ENCODE measurements at regions not wholly inside any gene's neighbourhood (a gene's known extent, or its start where the extent isn't known, plus 50 kb on each side); places are given as distances from the start of the nearest gene placed in this dataset.

- no peak for DNase-seq (ENCODE audit: extremely low spot score)
- POLR2A ChIA-PET: no interaction called here
- TF ChIP-seq, protein P1, sequence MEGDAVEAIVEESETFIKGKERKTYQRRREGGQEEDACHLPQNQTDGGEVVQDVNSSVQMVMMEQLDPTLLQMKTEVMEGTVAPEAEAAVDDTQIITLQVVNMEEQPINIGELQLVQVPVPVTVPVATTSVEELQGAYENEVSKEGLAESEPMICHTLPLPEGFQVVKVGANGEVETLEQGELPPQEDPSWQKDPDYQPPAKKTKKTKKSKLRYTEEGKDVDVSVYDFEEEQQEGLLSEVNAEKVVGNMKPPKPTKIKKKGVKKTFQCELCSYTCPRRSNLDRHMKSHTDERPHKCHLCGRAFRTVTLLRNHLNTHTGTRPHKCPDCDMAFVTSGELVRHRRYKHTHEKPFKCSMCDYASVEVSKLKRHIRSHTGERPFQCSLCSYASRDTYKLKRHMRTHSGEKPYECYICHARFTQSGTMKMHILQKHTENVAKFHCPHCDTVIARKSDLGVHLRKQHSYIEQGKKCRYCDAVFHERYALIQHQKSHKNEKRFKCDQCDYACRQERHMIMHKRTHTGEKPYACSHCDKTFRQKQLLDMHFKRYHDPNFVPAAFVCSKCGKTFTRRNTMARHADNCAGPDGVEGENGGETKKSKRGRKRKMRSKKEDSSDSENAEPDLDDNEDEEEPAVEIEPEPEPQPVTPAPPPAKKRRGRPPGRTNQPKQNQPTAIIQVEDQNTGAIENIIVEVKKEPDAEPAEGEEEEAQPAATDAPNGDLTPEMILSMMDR (IDR thresholded peaks at IDR 0.05; ENCODE audit: control extremely low read depth, extremely low read depth, low read depth, missing control alignments): no peak
- CTCF ChIA-PET: no interaction called here
These were observed 164.1 kb upstream of the NEBL start for GRCh38 chr10:21061184-21061583.

GRCh38 chr10:21060626-21061025, 163.5 kb upstream of the NEBL start:
- DNase-seq (ENCODE audit: extremely low spot score): no peak
- ChIA-PET POLR2A (no interaction called here), CTCF (no interaction called here)
- TF ChIP-seq, protein P1 (IDR thresholded peaks at IDR 0.05; ENCODE audit: control extremely low read depth, extremely low read depth, low read depth, missing control alignments): no peak

GRCh38 chr10:21057989-21058388, 160.9 kb upstream of the NEBL start:
- ChIA-PET CTCF (interaction anchor here (1.3 to 1.9 kb wide), 2 partner anchors 9 to 11 kb away, joined by 3 to 5 read pairs; no protein-coding TSS in a partner anchor), POLR2A (no interaction called here)
- TF ChIP-seq, protein P1 (IDR thresholded peaks at IDR 0.05; ENCODE audit: control extremely low read depth, extremely low read depth, low read depth, missing control alignments): no peak
- DNase-seq (ENCODE audit: extremely low spot score): no peak

DNA sequence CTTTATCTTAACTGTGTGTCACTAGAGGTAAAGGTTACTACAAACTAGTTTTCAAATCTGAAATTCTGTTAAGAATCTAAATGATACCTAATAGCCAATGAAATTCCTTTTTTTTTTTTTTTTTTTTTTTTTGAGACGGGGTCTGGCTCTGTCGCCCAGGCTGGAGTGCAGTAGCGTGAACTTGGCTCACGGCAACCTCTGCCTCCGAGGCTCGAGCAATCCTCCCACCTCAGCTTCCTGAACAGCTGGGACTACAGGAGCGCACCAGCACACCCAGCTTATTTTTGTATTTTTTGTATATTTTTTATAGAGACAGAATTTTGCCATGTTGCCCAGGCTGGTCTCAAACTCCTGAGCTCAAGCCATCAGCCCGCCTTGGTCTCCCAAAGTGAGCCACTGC, 160.3 kb upstream of the NEBL start:
- DNase-seq (ENCODE audit: extremely low spot score): no peak
- ChIA-PET CTCF (interaction anchor here (1.3 to 1.9 kb wide), 2 partner anchors 8 to 11 kb away, joined by 3 to 5 read pairs; no protein-coding TSS in a partner anchor), POLR2A (no interaction called here)
- TF ChIP-seq, protein P1 (IDR thresholded peaks at IDR 0.05; ENCODE audit: control extremely low read depth, extremely low read depth, low read depth, missing control alignments): no peak

GRCh38 chr10:21056461-21056860, 159.3 kb upstream of the NEBL start:
- POLR2A ChIA-PET: no interaction called here
- TF ChIP-seq, protein P1 (IDR thresholded peaks at IDR 0.05; ENCODE audit: control extremely low read depth, extremely low read depth, low read depth, missing control alignments): no peak
- DNase-seq (ENCODE audit: extremely low spot score): no peak
- CTCF ChIA-PET: interaction anchor here (1.2 kb wide), 1 partner anchor 10 kb away, joined by 3 read pairs; no protein-coding TSS in a partner anchor

- DNase-seq (ENCODE audit: extremely low spot score): no peak
- CTCF ChIA-PET: interaction anchor here (1.2 kb wide), 1 partner anchor 9 kb away, joined by 3 read pairs; no protein-coding TSS in a partner anchor
- TF ChIP-seq, protein P1 (IDR thresholded peaks at IDR 0.05; ENCODE audit: control extremely low read depth, extremely low read depth, low read depth, missing control alignments): no peak
- POLR2A ChIA-PET: no interaction called here
These were observed 158.4 kb upstream of the NEBL start for GRCh38 chr10:21055339-21056135.

Measured in GM10248 (cell line).